OCI-LY1 (cell line): ENCODE measurements at regions not wholly inside any gene's neighbourhood (a gene's known extent, or its start where the extent isn't known, plus 50 kb on each side); places are given as distances from the start of the nearest gene placed in this dataset.

ENCODE experiments used
- CTCF ChIP-seq: fragments of 200-600 bp; sonication (generic), shearing (Covaris generic); IDR thresholded peaks from 2 replicates; pipeline ENCODE4 v1.5.1; 2017; ENCODE audit warnings: mild to moderate bottlenecking, antibody characterized with exemption, low read length, moderate library complexity, mixed read lengths
- EZH2 ChIP-seq: fragments of 200-600 bp; sonication (generic), shearing (Covaris generic); IDR thresholded peaks from 2 replicates; pipeline ENCODE4 v1.8.0; 2017; ENCODE audit warnings: borderline replicate concordance, mixed run types, mild to moderate bottlenecking, antibody characterized with exemption, low read length, moderate library complexity, mixed read lengths

- no peak for TF ChIP-seq CTCF
- TF ChIP-seq EZH2 = no peak
These were observed 480.6 kb upstream of the CYLC2 start for GRCh38 chr9:102514541-102514940.
